Hepatic stellate cell (primary cell): ENCODE measurements at regions not wholly inside any gene's neighbourhood (a gene's known extent, or its start where the extent isn't known, plus 50 kb on each side); places are given as distances from the start of the nearest gene placed in this dataset.
"Not testable (repeated sequence)": the region's sequence is repeated elsewhere in the genome, so short reads cannot be mapped to it uniquely, and the experiment has no call there.

Experiments
- DNase-seq: peaks from one replicate; pipeline ENCODE4 v3.0.0; 2011; ENCODE audit warnings: low spot score

DNA sequence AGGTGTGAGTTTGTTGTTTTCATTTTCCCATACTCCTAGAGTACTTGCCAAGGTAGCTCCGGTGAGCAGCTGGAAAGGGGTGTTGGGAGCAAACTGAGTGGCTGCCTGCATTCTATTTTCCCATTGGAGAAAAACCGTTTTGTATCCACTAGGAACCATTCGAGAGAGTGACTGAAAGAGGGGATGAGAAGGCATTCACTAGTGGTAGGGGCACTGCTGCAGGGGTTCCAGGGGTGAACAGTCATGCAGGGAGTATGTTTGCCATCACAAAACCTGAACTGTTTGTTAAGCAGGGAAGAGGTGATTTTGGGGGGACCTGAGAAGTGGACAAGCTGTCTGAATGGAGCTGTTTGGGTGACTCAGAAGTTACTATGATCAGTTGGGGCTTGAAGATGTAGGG is 367.5 kb upstream of the SFSWAP start:
- not testable (repeated sequence) for DNase-seq

GRCh38 chr12:131344715-131345520 is 366.0 kb upstream of the SFSWAP start:
- not testable (repeated sequence) for DNase-seq

DNA sequence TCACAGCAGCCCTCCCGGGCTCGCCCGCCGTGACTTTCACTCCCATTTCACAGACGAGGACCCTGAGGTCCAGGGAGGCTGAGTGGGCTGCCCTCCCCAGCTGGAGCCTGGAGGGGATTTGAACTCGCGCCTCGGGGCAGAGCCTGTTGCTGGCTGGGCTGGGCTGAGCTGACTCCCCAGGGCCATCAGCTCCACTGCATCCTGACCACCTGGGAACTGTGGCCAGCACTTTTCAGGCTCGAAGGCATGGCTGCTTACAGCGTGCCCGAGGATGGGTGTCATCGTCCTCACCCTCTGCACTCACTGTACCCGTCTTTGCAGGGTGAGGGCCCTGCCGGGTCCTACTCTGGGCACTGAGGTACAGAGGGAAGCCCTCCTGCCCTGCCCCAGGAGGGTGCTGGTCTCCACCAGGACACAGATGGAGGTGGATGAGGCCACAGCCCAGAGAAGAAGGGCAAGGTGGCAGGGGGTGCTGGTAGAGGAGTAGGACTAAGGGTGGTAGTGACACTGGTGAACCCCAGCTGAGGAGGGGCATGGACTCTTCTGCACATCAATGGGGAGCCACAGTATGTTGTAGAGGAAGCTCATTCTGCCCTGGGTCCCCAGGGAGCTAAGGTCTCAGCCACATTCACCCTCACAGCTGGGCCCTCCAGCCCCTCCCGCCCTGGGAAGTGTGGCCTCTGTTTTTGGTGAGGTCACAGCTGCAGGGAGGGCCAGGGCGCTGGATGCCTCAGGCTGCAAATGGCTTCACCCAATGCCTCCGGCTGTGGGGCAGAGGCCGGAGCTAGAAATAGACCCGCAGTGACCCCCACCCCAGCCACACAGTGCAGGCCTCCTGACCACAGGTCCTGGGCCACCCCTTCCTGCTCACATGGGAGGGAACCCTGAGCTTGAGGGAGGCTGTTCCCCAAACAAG is 365.1 kb upstream of the SFSWAP start:
- no peak for DNase-seq

DNA sequence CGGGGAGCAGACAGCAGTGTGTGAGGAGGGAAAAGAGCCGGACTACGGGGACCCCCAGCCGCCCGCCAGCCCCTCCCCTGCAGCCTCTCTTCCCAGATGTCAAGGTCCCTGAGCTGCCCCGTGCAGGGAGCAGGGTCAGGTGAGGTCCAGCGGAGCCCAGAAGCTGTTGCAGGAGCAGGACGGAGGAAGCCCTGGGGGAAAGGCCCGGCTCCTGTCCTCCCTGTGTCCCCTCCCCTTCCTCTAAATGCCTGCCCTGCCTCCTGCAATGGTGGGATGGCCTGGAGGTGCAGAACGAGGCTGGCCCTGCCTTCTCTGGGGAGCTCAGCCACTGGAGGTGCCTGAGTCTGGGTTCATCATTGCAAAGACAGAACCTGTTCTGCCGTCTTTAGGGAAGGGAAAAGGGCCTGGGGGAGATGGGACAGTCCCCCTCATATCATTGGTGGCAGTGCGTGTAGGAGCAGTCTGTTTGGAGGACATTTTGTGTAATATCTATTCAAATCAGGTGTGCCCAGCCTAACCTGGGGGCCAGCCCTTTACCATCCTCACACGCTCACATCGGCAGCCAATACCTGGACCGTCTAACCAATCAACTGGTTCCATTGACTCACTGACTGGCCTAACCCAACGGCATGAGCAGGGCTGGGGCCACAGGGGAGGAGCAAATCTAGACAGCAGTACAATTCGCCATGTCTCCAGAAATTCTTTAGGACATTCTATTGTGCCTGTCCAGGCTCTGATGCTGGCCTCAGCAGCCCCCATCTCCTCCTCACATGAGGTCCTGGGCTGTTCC is 364.1 kb upstream of the SFSWAP start:
- DNase-seq = no peak

GRCh38 chr12:131347345-131347714 is 363.6 kb upstream of the SFSWAP start:
- no peak for DNase-seq

DNA sequence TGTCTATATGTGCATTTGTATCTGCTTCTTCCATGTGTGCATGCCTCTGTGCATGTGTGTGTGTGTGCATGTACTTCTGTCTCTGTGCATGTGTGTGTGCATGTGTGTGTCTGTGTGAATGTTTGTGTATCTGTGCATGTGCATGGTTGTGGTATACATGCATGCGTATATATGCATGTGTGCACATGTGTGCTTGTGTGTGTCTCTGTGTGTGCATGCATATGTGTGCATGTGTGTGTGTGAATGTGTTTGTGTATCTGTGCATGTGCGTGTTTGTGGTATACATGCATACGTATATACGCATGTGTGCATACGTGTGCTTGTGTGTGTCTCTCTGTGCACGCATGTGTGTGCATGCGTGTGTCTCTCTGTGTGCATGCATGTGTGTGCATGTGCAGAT is 363.2 kb upstream of the SFSWAP start:
- DNase-seq = no peak

- no peak for DNase-seq
Observed at GRCh38 chr12:131348231-131348630, 362.7 kb upstream of the SFSWAP start.

DNA sequence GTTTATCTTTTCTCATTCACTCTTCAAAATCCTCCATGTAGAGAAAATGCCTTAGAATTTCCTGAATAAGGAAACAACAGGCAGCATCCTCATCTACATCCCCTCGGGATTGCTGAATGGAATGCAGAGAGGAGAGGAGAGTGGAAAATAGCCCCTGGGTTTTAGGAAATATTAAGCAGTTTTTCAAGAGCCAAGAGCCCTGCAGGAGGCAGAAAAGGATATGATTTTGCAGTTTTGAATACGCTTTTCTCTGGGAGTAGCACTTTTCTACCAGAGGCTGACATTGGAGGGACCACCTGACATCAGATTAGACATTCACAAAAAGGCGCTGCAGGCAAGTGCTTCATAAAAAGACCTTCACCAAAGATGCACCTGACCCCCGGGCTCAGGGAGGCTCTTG is 362.2 kb upstream of the SFSWAP start:
- no peak for DNase-seq

- no peak for DNase-seq
Observed at GRCh38 chr12:131349397-131350127, 361.3 kb upstream of the SFSWAP start.

DNA sequence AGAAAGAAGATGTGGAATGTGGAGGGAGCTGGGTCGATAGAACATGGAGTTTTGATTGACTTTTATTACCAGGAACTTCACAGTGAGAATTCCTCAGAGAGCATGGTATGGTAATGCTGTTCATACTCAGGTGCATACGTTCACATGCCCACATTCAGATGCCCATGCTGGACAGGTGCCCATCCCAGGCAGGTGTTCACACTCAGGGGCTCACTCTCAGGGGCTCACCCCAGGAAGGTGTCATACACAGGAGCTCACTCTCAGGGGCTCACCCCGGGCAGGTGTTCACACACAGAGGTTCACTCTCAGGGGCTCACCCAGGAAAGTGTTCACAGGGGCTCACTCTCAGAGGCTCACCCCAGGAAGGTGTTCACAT is 360.0 kb upstream of the SFSWAP start:
- no peak for DNase-seq

DNA sequence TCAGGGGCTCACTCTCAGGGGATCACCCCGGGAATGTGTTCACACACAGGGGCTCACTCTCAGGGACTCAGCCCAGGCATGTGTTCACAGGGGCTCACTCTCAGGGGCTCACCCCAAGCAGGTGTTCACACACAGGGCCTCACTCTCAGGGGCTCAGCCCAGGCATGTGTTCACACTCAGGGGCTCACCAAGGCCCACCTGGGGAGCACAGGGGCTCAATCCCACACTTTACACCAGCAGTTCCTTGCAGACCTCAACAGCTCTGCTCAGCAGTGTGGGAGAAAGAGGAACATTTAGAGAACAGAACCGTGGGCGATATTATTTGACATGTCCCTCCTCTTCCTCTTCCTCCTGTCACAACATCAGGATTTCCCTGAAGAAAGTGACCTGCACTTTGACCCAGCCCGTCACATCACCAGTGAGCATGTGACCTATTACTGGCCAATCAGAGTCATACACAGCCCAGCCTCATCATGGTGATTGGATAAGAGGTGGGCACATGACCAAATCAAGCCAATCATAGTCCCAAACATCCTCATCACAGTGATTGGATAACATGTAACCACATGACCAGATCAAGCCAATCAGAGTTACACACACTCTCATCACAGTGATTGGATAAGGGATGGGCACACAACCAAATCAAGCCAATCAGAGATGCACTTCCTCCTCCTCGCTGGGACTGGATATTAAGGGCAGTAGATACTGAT is 359.4 kb upstream of the SFSWAP start:
- DNase-seq = no peak

GRCh38 chr12:131352296-131352900 is 358.5 kb upstream of the SFSWAP start:
- no peak for DNase-seq

DNA sequence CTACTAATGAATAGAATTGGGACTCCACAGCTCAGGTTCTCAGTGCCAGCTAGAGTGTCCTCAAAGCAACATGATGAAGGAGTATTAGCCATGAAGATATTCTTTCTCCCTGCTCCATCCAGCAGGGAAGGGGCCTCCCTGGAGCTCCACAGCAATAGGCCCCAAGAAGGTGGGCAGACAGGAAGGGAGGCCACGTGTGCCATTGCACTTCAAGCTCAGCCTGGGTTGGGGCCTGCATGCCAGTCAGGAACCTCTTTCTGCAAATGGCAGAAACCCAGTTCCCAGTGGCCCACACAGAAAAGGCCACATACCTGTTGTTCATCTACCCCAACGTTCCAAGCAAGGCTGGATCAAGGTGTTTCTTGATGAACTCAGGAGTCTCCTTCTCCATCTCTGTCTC is 357.5 kb upstream of the SFSWAP start:
- no peak for DNase-seq

- DNase-seq = no peak
Observed at GRCh38 chr12:131353826-131354225, 357.1 kb upstream of the SFSWAP start.

GRCh38 chr12:131355361-131356245 is 355.3 kb upstream of the SFSWAP start:
- DNase-seq = no peak

- no peak for DNase-seq
Observed at GRCh38 chr12:131356485-131357184, 354.3 kb upstream of the SFSWAP start.

GRCh38 chr12:131357185-131357747 is 353.6 kb upstream of the SFSWAP start:
- no peak for DNase-seq

- no peak for DNase-seq
Observed at GRCh38 chr12:131357920-131358319, 353.0 kb upstream of the SFSWAP start.
